NCI-H2081 (cell line): ENCODE measurements at regions not wholly inside any gene's neighbourhood (a gene's known extent, or its start where the extent isn't known, plus 50 kb on each side); places are given as distances from the start of the nearest gene placed in this dataset.

Source experiments
- DNase-seq, 2 experiments: peaks; one replicate each; lab custom pipeline; 2025; lab: John Stamatoyannopoulos, UW

- no peak for DNase-seq
Observed at GRCh38 chr2:5538772-5539171, 153.4 kb upstream of the SOX11 start.

- DNase-seq: no peak
Observed at GRCh38 chr2:5539282-5540165, 152.7 kb upstream of the SOX11 start.

DNA sequence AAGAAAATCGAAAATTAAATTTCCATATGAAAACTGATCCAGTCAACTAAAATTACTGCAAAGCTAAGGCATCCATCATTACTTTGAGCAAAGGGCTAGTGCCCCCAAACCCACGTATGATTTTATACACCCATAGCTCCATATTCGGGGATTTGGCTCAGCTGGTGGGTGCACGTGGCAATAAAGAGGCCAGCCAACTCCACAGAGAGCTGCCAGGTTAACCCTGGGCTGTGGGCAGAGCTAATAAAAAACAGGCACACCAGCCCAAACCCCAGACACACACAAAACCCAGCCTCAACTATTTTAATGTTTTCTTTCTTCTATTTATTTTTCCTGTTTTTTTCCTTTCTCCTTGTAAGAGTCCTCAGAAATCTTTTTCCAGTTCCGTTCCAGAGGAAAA is 151.3 kb upstream of the SOX11 start:
- DNase-seq: no peak

GRCh38 chr2:5544205-5544786 is 147.9 kb upstream of the SOX11 start:
- DNase-seq: no peak

GRCh38 chr2:5546181-5546580 is 146.0 kb upstream of the SOX11 start:
- DNase-seq: no peak

DNA sequence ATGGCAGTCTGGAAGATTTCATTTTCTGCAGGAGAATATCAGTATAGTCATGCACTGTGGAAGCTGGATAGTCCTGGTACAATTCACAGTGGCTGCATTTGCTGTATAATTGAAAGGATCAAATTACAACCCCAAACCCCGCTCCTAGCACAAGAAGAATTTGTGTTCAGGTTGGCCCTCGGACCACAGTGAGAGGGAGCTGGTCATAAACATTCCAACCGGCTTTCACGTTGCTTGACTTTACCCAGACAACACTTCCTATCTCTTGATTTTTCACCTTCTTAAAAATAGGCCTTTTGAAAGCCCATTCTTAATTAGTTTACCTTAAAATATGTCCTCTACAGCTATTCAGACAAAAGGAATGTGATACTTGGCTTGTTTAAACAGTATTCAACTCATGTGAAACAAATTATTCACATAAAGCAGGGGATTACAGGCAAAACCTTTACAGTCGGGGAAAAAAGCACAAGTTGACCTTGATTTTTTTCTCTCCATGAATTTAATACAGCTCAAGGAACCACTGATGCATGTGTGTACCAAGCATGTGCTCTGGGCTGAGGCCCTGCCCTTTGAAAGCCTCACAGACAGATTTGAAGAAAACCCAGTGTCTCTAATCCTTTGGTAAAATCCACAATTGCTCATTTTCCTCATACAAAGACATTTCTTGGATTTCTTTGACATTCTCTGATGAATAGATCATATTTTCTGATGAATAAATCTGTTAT is 143.0 kb upstream of the SOX11 start:
- no peak for DNase-seq

GRCh38 chr2:5549771-5550170 is 142.4 kb upstream of the SOX11 start:
- no peak for DNase-seq

DNA sequence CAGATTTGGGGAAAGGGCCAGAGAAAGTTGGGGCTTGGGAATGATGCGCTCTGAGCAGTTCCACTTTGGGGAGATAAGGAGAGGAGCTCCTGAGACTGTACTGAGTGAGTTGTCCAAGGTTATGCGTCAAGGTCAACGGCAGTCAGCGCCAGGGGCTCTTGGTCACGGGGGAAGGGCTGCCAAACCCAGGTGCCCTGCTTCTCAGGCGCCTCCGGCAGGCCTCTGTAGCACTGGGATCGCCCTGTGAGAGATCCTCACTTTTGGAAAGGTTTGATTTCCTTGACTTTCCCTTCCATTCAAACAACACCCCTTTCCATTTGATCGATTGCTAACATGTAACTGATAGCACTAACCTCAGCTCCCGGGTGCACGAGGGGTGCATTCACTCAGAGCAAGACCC is 136.5 kb upstream of the SOX11 start:
- no peak for DNase-seq

DNA sequence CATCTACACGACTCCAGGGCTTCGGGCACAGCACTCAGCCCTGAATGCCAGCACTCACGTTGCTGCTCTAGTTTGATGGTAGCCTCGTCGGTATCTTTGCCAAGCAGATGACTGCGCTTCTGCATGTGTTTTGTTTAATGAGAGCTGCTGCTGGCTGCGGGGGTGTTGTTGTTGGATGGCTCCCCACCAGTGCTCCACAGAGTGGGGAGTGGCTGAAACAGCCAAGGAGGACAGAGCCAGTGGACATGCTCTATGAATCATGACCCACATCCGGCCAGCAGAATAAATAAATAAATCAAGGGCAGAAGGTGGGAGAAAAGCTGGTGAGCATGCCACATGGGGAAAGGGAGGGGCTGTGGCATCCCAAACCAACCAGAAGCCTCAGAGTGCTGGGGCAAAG is 131.2 kb upstream of the SOX11 start:
- DNase-seq: no peak

GRCh38 chr2:5562426-5562825 is 129.8 kb upstream of the SOX11 start:
- DNase-seq: no peak

- no peak for DNase-seq
Observed at GRCh38 chr2:5562865-5563264, 129.3 kb upstream of the SOX11 start.

GRCh38 chr2:5563411-5563810 is 128.8 kb upstream of the SOX11 start:
- no peak for DNase-seq

- DNase-seq: no peak
Observed at GRCh38 chr2:5569256-5569655, 122.9 kb upstream of the SOX11 start.

DNA sequence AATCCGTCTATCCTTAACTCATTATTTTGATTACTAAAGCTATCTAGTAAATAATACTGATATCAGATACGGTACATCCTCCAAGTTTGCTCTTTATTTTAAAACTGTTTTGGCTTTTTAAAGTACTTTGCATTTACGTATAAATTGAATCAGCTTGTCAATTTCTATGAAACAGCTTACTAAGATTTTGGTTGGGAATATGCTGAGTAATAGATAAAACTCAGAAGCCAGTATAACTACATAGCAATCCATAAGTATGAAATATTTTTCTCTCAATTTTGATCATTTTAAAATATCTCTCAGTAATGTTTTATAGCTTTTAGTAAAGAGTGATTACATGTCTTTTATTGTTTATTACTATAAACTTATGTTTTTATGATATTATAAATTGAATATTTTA is 116.2 kb upstream of the SOX11 start:
- DNase-seq: no peak

DNA sequence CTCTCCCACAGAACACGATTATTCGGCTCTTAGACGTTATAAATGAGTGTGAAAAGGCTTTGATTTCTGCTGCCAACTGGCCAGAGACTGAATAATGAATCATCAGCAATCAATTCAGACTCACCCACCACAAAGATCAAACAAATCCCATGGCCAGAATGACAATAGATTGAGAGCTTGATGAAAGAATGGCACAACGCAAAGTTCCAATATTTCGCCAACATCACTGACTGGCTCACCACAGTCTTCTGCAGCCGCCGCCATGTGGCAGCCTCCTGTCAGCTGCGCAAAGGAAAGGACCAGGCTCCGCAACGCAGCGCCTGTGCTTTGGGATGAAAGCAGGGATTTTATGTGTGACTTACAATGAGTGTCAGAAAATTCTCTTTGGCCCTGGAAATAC is 104.4 kb upstream of the SOX11 start:
- DNase-seq: no peak

DNA sequence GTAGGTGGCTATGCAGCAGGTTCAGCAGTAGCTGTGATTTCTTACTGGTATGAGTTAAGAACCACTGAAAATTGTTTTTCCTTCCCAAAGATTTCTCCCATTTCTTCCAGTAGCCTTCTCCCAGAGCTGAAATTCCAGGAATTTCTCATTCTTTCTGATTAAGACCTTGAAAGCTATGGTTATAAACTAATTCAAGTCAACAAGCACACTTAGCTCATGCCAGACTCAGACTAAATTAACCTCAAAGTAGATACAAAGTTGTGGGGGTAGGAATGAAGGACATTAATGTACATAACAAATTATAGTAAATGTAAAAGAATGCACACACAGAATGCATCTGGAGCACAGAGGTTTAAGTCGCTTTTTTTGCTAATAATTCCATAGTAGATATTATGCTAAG is 103.6 kb upstream of the SOX11 start:
- DNase-seq: no peak

DNA sequence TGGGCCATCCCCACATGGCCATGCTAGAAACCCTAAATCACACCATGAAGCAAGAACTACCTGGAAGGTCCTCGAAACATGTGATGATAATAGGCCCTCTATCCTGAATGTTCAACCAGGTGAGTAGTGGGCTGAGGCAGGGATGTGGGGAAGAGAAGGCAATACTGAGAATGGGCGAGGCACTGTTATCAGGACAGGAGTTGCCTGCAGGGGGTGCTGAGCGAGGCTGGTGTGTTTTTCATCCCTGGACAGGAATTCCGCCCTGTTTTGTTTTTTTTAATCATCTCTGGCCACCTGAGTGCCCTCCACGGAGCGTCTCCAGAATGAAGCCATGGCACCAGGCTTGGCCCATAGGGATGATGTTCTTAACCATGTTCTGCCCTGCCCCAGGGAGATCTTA is 103.0 kb upstream of the SOX11 start:
- no peak for DNase-seq

- DNase-seq: no peak
Observed at GRCh38 chr2:5590886-5591285, 101.3 kb upstream of the SOX11 start.

DNA sequence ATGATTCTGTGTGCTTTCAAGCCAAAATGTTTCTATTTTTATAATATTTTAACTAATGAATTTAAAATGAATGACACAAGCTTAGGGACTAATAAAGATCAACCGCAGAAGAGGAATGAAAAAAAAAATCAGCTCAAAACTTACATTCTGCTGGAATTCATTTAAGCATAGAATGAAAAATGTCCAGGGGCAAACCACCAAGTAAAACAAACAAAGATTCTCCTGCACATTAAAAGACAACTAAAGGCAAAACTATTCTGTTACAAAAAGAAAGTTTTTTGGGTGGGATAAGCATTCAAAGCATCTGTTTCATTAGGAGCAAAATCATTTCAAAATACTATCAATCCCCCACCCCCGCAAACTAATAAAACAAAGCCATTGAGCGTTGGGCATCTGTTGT is 99.3 kb upstream of the SOX11 start:
- DNase-seq: no peak

DNA sequence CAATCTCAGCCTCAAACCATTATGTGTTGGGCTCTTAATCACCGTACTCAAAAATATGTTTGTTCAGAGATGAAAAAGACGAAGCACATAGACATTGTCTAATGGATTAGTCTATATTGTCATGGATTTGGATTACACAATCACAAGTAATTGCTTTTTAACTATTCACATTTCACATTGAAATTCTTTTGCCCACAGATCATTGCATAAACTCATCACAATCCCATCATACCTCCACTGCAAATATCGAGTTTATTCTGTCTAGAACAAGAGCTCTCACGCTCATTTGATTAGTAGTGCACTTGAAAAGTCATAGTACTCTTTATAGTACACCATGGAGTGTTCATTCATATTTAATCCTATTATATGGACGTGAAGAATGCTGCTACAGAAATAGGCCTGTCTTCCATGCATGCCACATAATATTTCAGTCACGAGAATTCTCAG is 97.9 kb upstream of the SOX11 start:
- DNase-seq: no peak

GRCh38 chr2:5596868-5597267 is 95.3 kb upstream of the SOX11 start:
- no peak for DNase-seq

DNA sequence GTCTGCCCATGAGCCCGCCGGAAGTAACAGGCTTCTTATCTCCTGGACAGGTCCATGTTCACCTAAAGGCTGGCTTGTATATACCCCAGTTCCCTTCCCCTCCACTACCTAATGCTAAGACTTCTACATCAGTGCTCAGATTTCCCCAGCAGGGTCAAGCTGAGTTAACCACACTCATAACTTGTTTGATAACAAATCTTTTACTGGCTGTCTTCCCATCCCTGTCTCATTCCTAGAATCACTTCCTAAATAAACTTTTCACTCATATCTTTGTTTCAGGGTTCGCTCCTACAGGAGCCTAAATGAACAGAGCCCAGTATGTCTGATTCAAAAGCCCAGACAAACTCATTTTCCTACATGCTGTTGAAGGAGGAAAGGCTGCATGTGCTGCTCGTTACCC is 94.0 kb upstream of the SOX11 start:
- no peak for DNase-seq

- DNase-seq: no peak
Observed at GRCh38 chr2:5609201-5609600, 83.0 kb upstream of the SOX11 start.
